BE2C (cell line): ENCODE measurements at regions not wholly inside any gene's neighbourhood (a gene's known extent, or its start where the extent isn't known, plus 50 kb on each side); places are given as distances from the start of the nearest gene placed in this dataset.

Experiments used
- DNase-seq: peaks from one replicate; pipeline ENCODE4 v3.0.0-alpha.2; 2020
- H3K27me3 ChIP-seq: fragments of 250-450 bp; sonication (Bioruptor Pico); 2 replicates; pipeline ENCODE4 v1.5.1; 2020; ENCODE audit warnings: mild to moderate bottlenecking
- H3K36me3 ChIP-seq: fragments of 250-450 bp; sonication (Bioruptor Pico); 2 replicates; pipeline ENCODE4 v1.5.1; 2020; ENCODE audit warnings: mild to moderate bottlenecking
- H3K4me1 ChIP-seq: fragments of 250-450 bp; sonication (Bioruptor Pico); 2 replicates; pipeline ENCODE4 v1.5.1; 2020
- H3K4me3 ChIP-seq: 2 replicates; pipeline ENCODE4 v1.5.1; 2011; ENCODE audit warnings: low read depth, low read length
- H3K9me3 ChIP-seq: fragments of 250-450 bp; sonication (Bioruptor Pico); 2 replicates; pipeline ENCODE4 v1.5.1; 2020
- CTCF ChIP-seq: IDR thresholded peaks from 2 replicates; pipeline ENCODE4 v1.5.1; 2012; ENCODE audit warnings: mild to moderate bottlenecking, low read depth, low read length

- H3K36me3 ChIP-seq, result no peaks in the 10 kb centered on the region
- no peak for TF ChIP-seq CTCF
- H3K27me3 ChIP-seq, result peaks cover 3% of the 10 kb centered on the region; the same call in 1 of the 2 replicates
- H3K9me3 ChIP-seq, result no peaks in the 10 kb centered on the region
- H3K4me1 ChIP-seq, result no peaks in the 10 kb centered on the region
- DNase-seq, result no peak
- H3K4me3 ChIP-seq, result no peak overlapping the region
Measured at GRCh38 chr17:70848785-70849184, 679.5 kb downstream of the KCNJ2 start.

GRCh38 chr17:70855401-70856054 lies 686.2 kb downstream of the KCNJ2 start:
- Histone ChIP-seq H3K27me3 (peaks cover 10% of the 10 kb centered on the region; the same call in 1 of the 2 replicates), H3K36me3 (no peaks in the 10 kb centered on the region), H3K9me3 (no peaks in the 10 kb centered on the region), H3K4me1 (no peaks in the 10 kb centered on the region), H3K4me3 (no peak overlapping the region)
- DNase-seq, result no peak
- TF ChIP-seq CTCF, result no peak

- Histone ChIP-seq H3K9me3 (no peaks in the 10 kb centered on the region), H3K36me3 (no peaks in the 10 kb centered on the region), H3K4me3 (no peak overlapping the region), H3K27me3 (peaks cover 10% of the 10 kb centered on the region; the same call in 1 of the 2 replicates), H3K4me1 (no peaks in the 10 kb centered on the region)
- no peak for DNase-seq
- TF ChIP-seq CTCF, result no peak
Measured at GRCh38 chr17:70857351-70857750, 688.0 kb downstream of the KCNJ2 start.

- no peak for DNase-seq
- Histone ChIP-seq H3K27me3 (no peaks in the 10 kb centered on the region), H3K4me1 (no peaks in the 10 kb centered on the region), H3K36me3 (no peaks in the 10 kb centered on the region), H3K4me3 (no peak overlapping the region), H3K9me3 (no peaks in the 10 kb centered on the region)
- no peak for TF ChIP-seq CTCF
Measured at GRCh38 chr17:70859829-70860228, 690.5 kb downstream of the KCNJ2 start.

GRCh38 chr17:70862295-70862694 lies 693.0 kb downstream of the KCNJ2 start:
- H3K4me3 ChIP-seq, result no peak overlapping the region
- H3K9me3 ChIP-seq, result no peaks in the 10 kb centered on the region
- H3K27me3 ChIP-seq, result no peaks in the 10 kb centered on the region
- no peaks in the 10 kb centered on the region for H3K36me3 ChIP-seq
- no peak for DNase-seq
- no peaks in the 10 kb centered on the region for H3K4me1 ChIP-seq
- no peak for TF ChIP-seq CTCF

GRCh38 chr17:70863436-70864248 lies 694.3 kb downstream of the KCNJ2 start:
- no peak for TF ChIP-seq CTCF
- Histone ChIP-seq H3K27me3 (no peaks in the 10 kb centered on the region), H3K9me3 (no peaks in the 10 kb centered on the region), H3K4me3 (no peak overlapping the region), H3K4me1 (no peaks in the 10 kb centered on the region), H3K36me3 (no peaks in the 10 kb centered on the region)
- DNase-seq, result no peak
